Erythroblast (primary cell): ENCODE measurements at regions not wholly inside any gene's neighbourhood (a gene's known extent, or its start where the extent isn't known, plus 50 kb on each side); places are given as distances from the start of the nearest gene placed in this dataset.
"Not testable (repeated sequence)": the region's sequence is repeated elsewhere in the genome, so short reads cannot be mapped to it uniquely, and the experiment has no call there.

Experiments
- DNase-seq, 2 experiments: peaks; one replicate each; lab custom pipeline; 2025; lab: John Stamatoyannopoulos, UW
- GATA1 ChIP-seq: IDR thresholded peaks from 2 replicates; pipeline ENCODE4 v1.6.1; 2011; ENCODE audit warnings: low read depth, mild to moderate bottlenecking, control low read depth, low read length, moderate library complexity
- POLR2A ChIP-seq: IDR thresholded peaks from 2 replicates; pipeline ENCODE4 v1.6.1; 2011; ENCODE audit warnings: mild to moderate bottlenecking, low read length

- TF ChIP-seq POLR2A, result no peak
- TF ChIP-seq GATA1, result no peak
- no peak for DNase-seq
These were observed 178.6 kb upstream of the RGS17 start for GRCh38 chr6:153309651-153310050.

- TF ChIP-seq GATA1, result no peak
- no peak for TF ChIP-seq POLR2A
- DNase-seq, result no peak
These were observed 171.1 kb upstream of the RGS17 start for GRCh38 chr6:153302133-153302532.

GRCh38 chr6:153301602-153302001 is 170.5 kb upstream of the RGS17 start:
- TF ChIP-seq POLR2A (no peak), GATA1 (no peak)
- no peak for DNase-seq

- DNase-seq, result not testable (repeated sequence)
These were observed 151.4 kb upstream of the RGS17 start for GRCh38 chr6:153282456-153282855.

- TF ChIP-seq GATA1, result no peak
- no peak for TF ChIP-seq POLR2A
These were observed 144.9 kb upstream of the RGS17 start for GRCh38 chr6:153275997-153276396.

GRCh38 chr6:153272201-153272980 is 141.3 kb upstream of the RGS17 start:
- no peak for DNase-seq
- no peak for TF ChIP-seq GATA1
- no peak for TF ChIP-seq POLR2A

More at GRCh38 chr6:153275997-153276396, 144.9 kb upstream of the RGS17 start:
- DNase-seq, result no peak

GRCh38 chr6:153263489-153263888 is 132.4 kb upstream of the RGS17 start:
- TF ChIP-seq POLR2A (no peak), GATA1 (no peak)
- no peak for DNase-seq

GRCh38 chr6:153251326-153251725 is 120.2 kb upstream of the RGS17 start:
- no peak for TF ChIP-seq GATA1
- TF ChIP-seq POLR2A, result no peak
- DNase-seq, result no peak

GRCh38 chr6:153237670-153238069 is 106.6 kb upstream of the RGS17 start:
- no peak for DNase-seq
- TF ChIP-seq POLR2A, result no peak
- no peak for TF ChIP-seq GATA1

GRCh38 chr6:153231048-153231646 is 100.1 kb upstream of the RGS17 start:
- DNase-seq, result peak; percentile 40 to 63
- TF ChIP-seq GATA1, result no peak
- TF ChIP-seq POLR2A, result no peak

GRCh38 chr6:153218184-153218792 is 87.2 kb upstream of the RGS17 start:
- TF ChIP-seq POLR2A, result no peak
- no peak for TF ChIP-seq GATA1
- DNase-seq, result no peak

GRCh38 chr6:153216789-153217188 is 85.7 kb upstream of the RGS17 start:
- TF ChIP-seq POLR2A, result no peak
- no peak for TF ChIP-seq GATA1
- DNase-seq, result no peak

GRCh38 chr6:153215242-153215641 is 84.2 kb upstream of the RGS17 start:
- TF ChIP-seq GATA1 (no peak), POLR2A (no peak)
- no peak for DNase-seq

- no peak for DNase-seq
- TF ChIP-seq POLR2A, result no peak
- TF ChIP-seq GATA1, result no peak
These were observed 83.4 kb upstream of the RGS17 start for GRCh38 chr6:153214436-153214835.
